GM13977 (cell line): ENCODE measurements at regions not wholly inside any gene's neighbourhood (a gene's known extent, or its start where the extent isn't known, plus 50 kb on each side); places are given as distances from the start of the nearest gene placed in this dataset.

Source experiments
- DNase-seq: peaks from one replicate; pipeline ENCODE4 v3.0.0; 2012; ENCODE audit warnings: low spot score
- CTCF ChIP-seq: IDR thresholded peaks from 2 replicates; pipeline ENCODE4 v1.5.1; 2012; ENCODE audit warnings: mild to moderate bottlenecking, control low read depth; ENCODE audit not compliant: insufficient read depth; ENCODE audit errors: extremely low read depth, missing control alignments
- in situ Hi-C: fragments of 300-500 bp; cut with MboI; formaldehyde crosslinking; loops from one replicate; pipeline ENCODE4 v1.12.0; 2022; ENCODE audit warnings: low sequenced_read_pairs, low pct_unique_long_range_greater_than_20kb, mixed read lengths, inconsistent platforms; ENCODE audit not compliant: unreplicated experiment

DNA sequence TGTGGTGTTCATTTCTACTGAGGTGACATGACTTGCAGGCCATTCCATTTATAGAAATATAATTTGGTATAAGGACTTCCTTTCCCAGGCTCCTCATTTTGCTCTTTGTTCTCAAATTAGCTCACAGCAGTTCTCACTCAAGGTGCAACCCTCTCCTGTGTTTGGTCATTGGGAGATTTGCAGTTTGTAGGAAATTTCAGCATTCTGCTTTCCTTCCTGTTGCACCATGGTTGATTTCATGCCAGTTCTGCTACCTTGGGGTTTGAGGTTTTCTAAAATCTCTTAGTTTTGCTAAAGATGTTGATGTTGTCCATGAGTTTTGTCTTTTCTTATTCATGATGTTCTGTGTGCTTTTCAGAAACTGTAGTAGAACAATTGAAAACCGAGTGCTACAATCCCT lies 65.7 kb upstream of the PROK2 start:
- no peak for TF ChIP-seq CTCF
- DNase-seq: no peak
- in situ Hi-C loops: loop anchor here (25.0 kb wide), 1 partner anchor 1237 kb away; no protein-coding TSS in a partner anchor

DNA sequence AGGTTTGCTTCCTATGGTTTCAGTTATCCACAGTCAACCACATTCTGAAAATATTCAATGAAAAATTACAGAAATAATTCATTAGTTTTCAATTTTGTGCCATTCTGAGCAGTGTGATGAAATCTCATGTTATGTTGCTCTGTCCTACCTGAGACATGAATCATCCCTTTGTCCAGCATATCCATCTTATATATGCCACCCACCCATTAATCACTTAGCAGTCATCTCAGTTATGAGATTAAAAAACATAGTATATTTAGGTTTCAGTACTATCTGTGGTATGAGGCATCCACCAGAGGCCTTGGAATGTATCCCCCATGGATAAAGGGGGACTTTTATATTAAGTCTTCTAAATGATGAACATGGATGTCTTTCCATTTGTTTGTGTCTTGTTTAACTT lies 64.7 kb upstream of the PROK2 start:
- no peak for DNase-seq
- in situ Hi-C loops: loop anchor here (25.0 kb wide), 1 partner anchor 1238 kb away; no protein-coding TSS in a partner anchor
- TF ChIP-seq CTCF: no peak

- TF ChIP-seq CTCF: no peak
- in situ Hi-C loops: no loop called here
- no peak for DNase-seq
These were observed 62.8 kb upstream of the PROK2 start for GRCh38 chr3:71847794-71848193.

- in situ Hi-C loops: no loop called here
- no peak for DNase-seq
- TF ChIP-seq CTCF: no peak
These were observed 61.2 kb upstream of the PROK2 start for GRCh38 chr3:71846185-71846584.

DNA sequence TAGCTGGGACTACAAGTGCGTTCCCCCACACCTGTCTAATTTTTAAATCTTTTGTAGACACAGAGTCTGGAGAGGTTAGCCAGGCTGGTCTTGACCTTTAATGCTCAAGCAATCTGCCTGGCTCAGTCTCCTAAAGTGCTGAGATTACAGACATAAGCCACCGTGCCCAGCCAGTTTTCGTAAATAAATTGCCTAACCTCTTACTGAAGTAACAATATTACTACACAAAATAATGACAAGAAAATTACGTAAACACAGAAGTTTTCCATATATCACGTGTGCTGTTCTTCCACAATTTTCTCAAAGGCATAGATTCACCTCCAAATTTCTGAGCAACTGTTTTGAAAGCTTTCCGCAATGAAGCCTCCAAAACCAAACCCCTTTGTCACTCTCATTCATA lies 58.1 kb upstream of the PROK2 start:
- DNase-seq: no peak
- in situ Hi-C loops: no loop called here
- no peak for TF ChIP-seq CTCF

GRCh38 chr3:71838406-71838805 lies 53.5 kb upstream of the PROK2 start:
- DNase-seq: no peak
- no peak for TF ChIP-seq CTCF
- in situ Hi-C loops: no loop called here
